ENCODE measurements at regions not wholly inside any gene's neighbourhood (a gene's known extent, or its start where the extent isn't known, plus 50 kb on each side); places are given as distances from the start of the nearest gene placed in this dataset.

DNA sequence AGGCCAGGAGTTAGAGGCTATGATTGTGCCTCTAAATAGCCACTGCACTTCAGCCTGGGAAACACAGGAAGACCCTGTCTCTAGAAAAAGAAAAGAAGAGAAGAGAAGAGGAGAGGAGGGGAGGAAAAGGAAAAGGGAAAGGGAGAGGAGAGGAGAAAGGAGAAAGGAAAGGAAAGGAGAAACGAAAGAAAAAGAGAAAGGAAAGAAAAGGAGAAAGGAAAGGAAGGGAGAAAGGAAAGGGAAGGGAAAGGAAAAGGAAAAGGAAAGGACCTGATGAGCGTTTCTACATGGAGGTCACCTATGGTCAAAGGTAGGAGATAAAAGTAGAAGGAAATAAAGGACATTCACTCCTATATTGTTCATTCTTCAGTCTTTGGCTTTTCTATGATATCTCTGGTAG lies 109.1 kb upstream of the TRPC4 start:
- TF ChIP-seq POLR2A (IDR thresholded peaks at IDR 0.05) = no peak
- TF ChIP-seq CTCF (IDR thresholded peaks at IDR 0.05) = no peak
- no peak for TF ChIP-seq POLR2AphosphoS5 (IDR thresholded peaks at IDR 0.05)
